Activated B cell treated with CpG ODN at 0.5 μM for 24 hours (primary cell): ENCODE measurements at regions not wholly inside any gene's neighbourhood (a gene's known extent, or its start where the extent isn't known, plus 50 kb on each side); places are given as distances from the start of the nearest gene placed in this dataset.

Experiments
- ATAC-seq: fragments of 200-7000 bp; cut with Tn5 transposase; one replicate; pipeline ENCODE4 v1.10.0; 2021; ENCODE audit warnings: low read depth, mild to moderate bottlenecking, moderate library complexity
- CTCF ChIA-PET: fragments of 350-600 bp; sonication (Branson Sonifier 250); formaldehyde crosslinking; loops from one replicate; lab custom pipeline; 2021; ENCODE audit warnings: antibody characterized with exemption; lab: Charles Lee
- POLR2A ChIA-PET: fragments of 350-600 bp; sonication (Branson Sonifier 250); formaldehyde crosslinking; loops from one replicate; lab custom pipeline; 2021; ENCODE audit warnings: antibody characterized with exemption; lab: Charles Lee
- DNase-seq: peaks from one replicate; pipeline ENCODE4 v3.0.0; 2022
- H3K27ac Mint-ChIP-seq: one replicate; pipeline ENCODE4 v1.8.0; 2020; ENCODE audit warnings: mixed read lengths
- H3K27me3 Mint-ChIP-seq: one replicate; pipeline ENCODE4 v1.8.0; 2021; ENCODE audit warnings: mixed read lengths
- H3K36me3 Mint-ChIP-seq: one replicate; pipeline ENCODE4 v1.8.0; 2021; ENCODE audit warnings: low read depth, mixed read lengths
- H3K4me1 Mint-ChIP-seq: one replicate; pipeline ENCODE4 v1.8.0; 2021; ENCODE audit warnings: mixed read lengths
- H3K4me3 Mint-ChIP-seq: one replicate; pipeline ENCODE4 v1.8.0; 2020; ENCODE audit warnings: mild to moderate bottlenecking, mixed read lengths
- H3K9me3 Mint-ChIP-seq: one replicate; pipeline ENCODE4 v1.8.0; 2020; ENCODE audit warnings: mixed read lengths
- CTCF ChIP-seq: fragments of 200-600 bp; IDR thresholded peaks from one replicate; pipeline ENCODE4 v1.8.0; 2022; ENCODE audit warnings: antibody characterized with exemption, mild to moderate bottlenecking
- intact Hi-C: fragments of 100-400 bp; cut with micrococcal nuclease; formaldehyde crosslinking; loops from one replicate; pipeline ENCODE4 v1.15.1; 2024

- ChIA-PET POLR2A (no interaction called here), CTCF (no interaction called here)
- no peak for TF ChIP-seq CTCF
- Mint-ChIP-seq H3K36me3 (no peaks in the 10 kb centered on the region), H3K27me3 (peaks cover 7% of the 10 kb centered on the region), H3K9me3 (no peaks in the 10 kb centered on the region), H3K4me3 (no peak overlapping the region), H3K4me1 (no peaks in the 10 kb centered on the region), H3K27ac (no peak overlapping the region)
- no peak for ATAC-seq
- no peak for DNase-seq
- intact Hi-C loops, result no loop called here
These were observed 55.2 kb upstream of the OLFM1 start for GRCh38 chr9:135032041-135032835.

GRCh38 chr9:135032868-135033460 lies 54.5 kb upstream of the OLFM1 start:
- Mint-ChIP-seq H3K27ac (no peak overlapping the region), H3K36me3 (no peaks in the 10 kb centered on the region), H3K4me3 (no peak overlapping the region), H3K27me3 (peaks cover 7% of the 10 kb centered on the region), H3K9me3 (no peaks in the 10 kb centered on the region), H3K4me1 (no peaks in the 10 kb centered on the region)
- no peak for TF ChIP-seq CTCF
- ATAC-seq, result no peak
- ChIA-PET POLR2A (no interaction called here), CTCF (no interaction called here)
- intact Hi-C loops, result no loop called here
- no peak for DNase-seq

- no peak for TF ChIP-seq CTCF
- H3K27ac Mint-ChIP-seq, result no peak overlapping the region
- H3K4me1 Mint-ChIP-seq, result no peaks in the 10 kb centered on the region
- no peak for ATAC-seq
- H3K36me3 Mint-ChIP-seq, result no peaks in the 10 kb centered on the region
- H3K27me3 Mint-ChIP-seq, result peaks cover 7% of the 10 kb centered on the region
- POLR2A ChIA-PET, result no interaction called here
- no peak overlapping the region for H3K4me3 Mint-ChIP-seq
- intact Hi-C loops, result no loop called here
- CTCF ChIA-PET, result no interaction called here
- no peak for DNase-seq
- H3K9me3 Mint-ChIP-seq, result no peaks in the 10 kb centered on the region
These were observed 54.0 kb upstream of the OLFM1 start for GRCh38 chr9:135033487-135033886.

- POLR2A ChIA-PET, result no interaction called here
- no peaks in the 10 kb centered on the region for H3K4me1 Mint-ChIP-seq
- ATAC-seq, result no peak
- H3K36me3 Mint-ChIP-seq, result no peaks in the 10 kb centered on the region
- intact Hi-C loops, result no loop called here
- H3K27ac Mint-ChIP-seq, result no peak overlapping the region
- no peaks in the 10 kb centered on the region for H3K9me3 Mint-ChIP-seq
- H3K27me3 Mint-ChIP-seq, result peaks cover 7% of the 10 kb centered on the region
- no peak overlapping the region for H3K4me3 Mint-ChIP-seq
- no peak for DNase-seq
- no peak for TF ChIP-seq CTCF
- CTCF ChIA-PET, result no interaction called here
These were observed 53.4 kb upstream of the OLFM1 start for GRCh38 chr9:135034106-135034505.

- Mint-ChIP-seq H3K4me3 (no peak overlapping the region), H3K9me3 (no peaks in the 10 kb centered on the region), H3K4me1 (no peaks in the 10 kb centered on the region), H3K36me3 (no peaks in the 10 kb centered on the region), H3K27me3 (peaks cover 6% of the 10 kb centered on the region), H3K27ac (no peak overlapping the region)
- DNase-seq (no peak), ATAC-seq (no peak)
- ChIA-PET CTCF (no interaction called here), POLR2A (no interaction called here)
- no peak for TF ChIP-seq CTCF
- intact Hi-C loops, result no loop called here
These were observed 51.4 kb upstream of the OLFM1 start for GRCh38 chr9:135035781-135036760.
